Stimulated activated effector memory CD8-positive, alpha-beta T cell treated with anti-CD3 and anti-CD28 coated beads, Interleukin-12 subunit alpha, Interleukin-12 subunit beta, amount 100 ng/mL, for 72 hours (primary cell): ENCODE measurements at regions not wholly inside any gene's neighbourhood (a gene's known extent, or its start where the extent isn't known, plus 50 kb on each side); places are given as distances from the start of the nearest gene placed in this dataset.
A peak's percentile ranks its signal among the peaks of the same experiment; 100 is the strongest.

Source experiments
- ATAC-seq: fragments of 150-1000 bp; cut with Tn5 transposase; 2 replicates; pipeline ENCODE4 v1.10.0; 2021
- DNase-seq, 2 donors: peaks; one replicate each; pipeline ENCODE4 v3.0.0; 2021 to 2022; ENCODE audit warnings: low spot score in 2 of 2
- H3K27ac Mint-ChIP-seq: one replicate; pipeline ENCODE4 v1.8.0; 2022; ENCODE audit warnings: mild to moderate bottlenecking, mixed read lengths
- H3K36me3 Mint-ChIP-seq: one replicate; pipeline ENCODE4 v1.8.0; 2022; ENCODE audit warnings: mild to moderate bottlenecking, mixed read lengths
- H3K4me1 Mint-ChIP-seq: one replicate; pipeline ENCODE4 v1.8.0; 2022; ENCODE audit warnings: mixed read lengths
- H3K4me3 Mint-ChIP-seq: one replicate; pipeline ENCODE4 v1.8.0; 2022; ENCODE audit warnings: mild to moderate bottlenecking, mixed read lengths
- H3K9me3 Mint-ChIP-seq: one replicate; pipeline ENCODE4 v1.8.0; 2022; ENCODE audit warnings: mixed read lengths

GRCh38 chr14:65926935-65927700 lies 514.6 kb downstream of the FUT8 start:
- H3K27ac Mint-ChIP-seq: peak overlapping the region; percentile 91

GRCh38 chr14:65927931-65928356 lies 515.4 kb downstream of the FUT8 start:
- Mint-ChIP-seq H3K36me3 (no peaks in the 10 kb centered on the region), H3K27ac (peak overlapping the region; percentile 91), H3K9me3 (peaks cover 2% of the 10 kb centered on the region), H3K4me1 (peaks cover 59% of the 10 kb centered on the region), H3K4me3 (peak overlapping the region; percentile 65)
- ATAC-seq (peak; percentile 99), DNase-seq (peak; percentile 54 to 87)

More at GRCh38 chr14:65926935-65927700, 514.6 kb downstream of the FUT8 start:
- no peaks in the 10 kb centered on the region for H3K36me3 Mint-ChIP-seq
- peak overlapping the region; percentile 65 for H3K4me3 Mint-ChIP-seq
- H3K4me1 Mint-ChIP-seq: peaks cover 59% of the 10 kb centered on the region
- ATAC-seq: no peak
- H3K9me3 Mint-ChIP-seq: peaks cover 2% of the 10 kb centered on the region
- DNase-seq: peak in 1 of 2 donors; percentile 49

- Mint-ChIP-seq H3K4me3 (peak overlapping the region; percentile 65), H3K27ac (peak overlapping the region; percentile 91), H3K36me3 (no peaks in the 10 kb centered on the region), H3K9me3 (peaks cover 2% of the 10 kb centered on the region), H3K4me1 (peaks cover 59% of the 10 kb centered on the region)
- DNase-seq (no peak), ATAC-seq (no peak)
Observed at GRCh38 chr14:65928995-65929394, 516.5 kb downstream of the FUT8 start.

- Mint-ChIP-seq H3K4me3 (no peak overlapping the region), H3K4me1 (peaks cover 43% of the 10 kb centered on the region), H3K9me3 (peaks cover 4% of the 10 kb centered on the region), H3K27ac (no peak overlapping the region), H3K36me3 (no peaks in the 10 kb centered on the region)
- no peak for ATAC-seq
- DNase-seq: no peak
Observed at GRCh38 chr14:65933400-65934069, 521.0 kb downstream of the FUT8 start.

GRCh38 chr14:65934070-65934435 lies 521.5 kb downstream of the FUT8 start:
- peaks cover 4% of the 10 kb centered on the region for H3K9me3 Mint-ChIP-seq
- H3K27ac Mint-ChIP-seq: no peak overlapping the region
- DNase-seq (no peak), ATAC-seq (no peak)
- H3K36me3 Mint-ChIP-seq: no peaks in the 10 kb centered on the region
- no peak overlapping the region for H3K4me3 Mint-ChIP-seq
- H3K4me1 Mint-ChIP-seq: peaks cover 41% of the 10 kb centered on the region

- H3K4me1 Mint-ChIP-seq: peaks cover 37% of the 10 kb centered on the region
- no peak overlapping the region for H3K4me3 Mint-ChIP-seq
- peaks cover 4% of the 10 kb centered on the region for H3K9me3 Mint-ChIP-seq
- ATAC-seq: no peak
- H3K27ac Mint-ChIP-seq: peak overlapping the region; percentile 27
- no peaks in the 10 kb centered on the region for H3K36me3 Mint-ChIP-seq
- DNase-seq: no peak
Observed at GRCh38 chr14:65936342-65936975, 523.9 kb downstream of the FUT8 start.

GRCh38 chr14:65937079-65937959 lies 524.8 kb downstream of the FUT8 start:
- H3K27ac Mint-ChIP-seq: peak overlapping the region; percentile 27
- no peaks in the 10 kb centered on the region for H3K36me3 Mint-ChIP-seq
- H3K4me3 Mint-ChIP-seq: peak overlapping the region; percentile 21
- no peak for DNase-seq
- H3K4me1 Mint-ChIP-seq: peaks cover 37% of the 10 kb centered on the region
- H3K9me3 Mint-ChIP-seq: peaks cover 4% of the 10 kb centered on the region
- ATAC-seq: peak; percentile 49

GRCh38 chr14:65937960-65938316 lies 525.4 kb downstream of the FUT8 start:
- peaks cover 37% of the 10 kb centered on the region for H3K4me1 Mint-ChIP-seq
- peak overlapping the region; percentile 27 for H3K27ac Mint-ChIP-seq
- peak overlapping the region; percentile 21 for H3K4me3 Mint-ChIP-seq
- no peaks in the 10 kb centered on the region for H3K36me3 Mint-ChIP-seq
- DNase-seq (no peak), ATAC-seq (peak; percentile 39)
- H3K9me3 Mint-ChIP-seq: peaks cover 4% of the 10 kb centered on the region

- Mint-ChIP-seq H3K4me3 (no peak overlapping the region), H3K36me3 (no peaks in the 10 kb centered on the region), H3K27ac (no peak overlapping the region), H3K4me1 (peaks cover 37% of the 10 kb centered on the region), H3K9me3 (peaks cover 4% of the 10 kb centered on the region)
- ATAC-seq: peak; percentile 51
- no peak for DNase-seq
Observed at GRCh38 chr14:65938738-65939137, 526.2 kb downstream of the FUT8 start.

- Mint-ChIP-seq H3K9me3 (peaks cover 4% of the 10 kb centered on the region), H3K4me3 (no peak overlapping the region), H3K36me3 (no peaks in the 10 kb centered on the region), H3K4me1 (peaks cover 37% of the 10 kb centered on the region), H3K27ac (no peak overlapping the region)
- DNase-seq: no peak
- no peak for ATAC-seq
Observed at GRCh38 chr14:65939184-65939583, 526.7 kb downstream of the FUT8 start.

GRCh38 chr14:65940056-65940735 lies 527.7 kb downstream of the FUT8 start:
- ATAC-seq (peak; percentile 60), DNase-seq (no peak)
- no peak overlapping the region for H3K4me3 Mint-ChIP-seq
- no peaks in the 10 kb centered on the region for H3K36me3 Mint-ChIP-seq
- peaks cover 4% of the 10 kb centered on the region for H3K9me3 Mint-ChIP-seq
- no peak overlapping the region for H3K27ac Mint-ChIP-seq
- H3K4me1 Mint-ChIP-seq: peaks cover 37% of the 10 kb centered on the region

- Mint-ChIP-seq H3K4me3 (no peak overlapping the region), H3K27ac (no peak overlapping the region), H3K4me1 (peaks cover 41% of the 10 kb centered on the region), H3K9me3 (peaks cover 4% of the 10 kb centered on the region), H3K36me3 (no peaks in the 10 kb centered on the region)
- DNase-seq: no peak
- no peak for ATAC-seq
Observed at GRCh38 chr14:65941091-65941490, 528.6 kb downstream of the FUT8 start.

- H3K36me3 Mint-ChIP-seq: no peaks in the 10 kb centered on the region
- H3K9me3 Mint-ChIP-seq: no peaks in the 10 kb centered on the region
- DNase-seq: no peak
- H3K4me3 Mint-ChIP-seq: no peak overlapping the region
- ATAC-seq: no peak
- H3K27ac Mint-ChIP-seq: no peak overlapping the region
- peaks cover 40% of the 10 kb centered on the region for H3K4me1 Mint-ChIP-seq
Observed at GRCh38 chr14:65943150-65943549, 530.6 kb downstream of the FUT8 start.

GRCh38 chr14:65943916-65944410 lies 531.4 kb downstream of the FUT8 start:
- ATAC-seq (no peak), DNase-seq (no peak)
- Mint-ChIP-seq H3K4me3 (no peak overlapping the region), H3K27ac (no peak overlapping the region), H3K9me3 (no peaks in the 10 kb centered on the region), H3K4me1 (peaks cover 40% of the 10 kb centered on the region), H3K36me3 (no peaks in the 10 kb centered on the region)
